HG03354 (cell line): ENCODE measurements at regions not wholly inside any gene's neighbourhood (a gene's known extent, or its start where the extent isn't known, plus 50 kb on each side); places are given as distances from the start of the nearest gene placed in this dataset.
"Not testable (repeated sequence)": the region's sequence is repeated elsewhere in the genome, so short reads cannot be mapped to it uniquely, and the experiment has no call there.

Experiments
- ATAC-seq: cut with Tn5 transposase; IDR thresholded peaks from one replicate; pipeline ENCODE4 v1.9.1; 2021; ENCODE audit warnings: mild to moderate bottlenecking; ENCODE audit not compliant: unreplicated experiment, poor library complexity, severe bottlenecking

DNA sequence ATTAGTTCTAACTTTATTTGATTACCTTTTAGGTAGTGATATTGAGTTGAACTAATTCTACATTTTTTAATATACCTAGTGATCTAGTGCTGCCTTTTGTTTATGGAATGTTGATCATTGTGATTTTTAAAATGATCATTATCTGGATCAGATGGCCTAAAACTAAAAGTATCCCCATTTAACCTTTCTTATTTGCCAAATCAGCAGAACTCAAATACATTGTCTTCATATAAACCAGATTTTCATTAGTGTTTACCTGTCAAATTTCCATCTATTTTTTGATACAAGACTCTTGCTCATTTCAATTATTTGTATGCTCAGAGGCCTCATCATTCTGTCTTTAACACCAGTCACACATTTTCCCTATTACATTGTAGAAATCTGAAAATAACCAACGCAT lies 441.2 kb downstream of the PTPRC start:
- ATAC-seq, result no peak

DNA sequence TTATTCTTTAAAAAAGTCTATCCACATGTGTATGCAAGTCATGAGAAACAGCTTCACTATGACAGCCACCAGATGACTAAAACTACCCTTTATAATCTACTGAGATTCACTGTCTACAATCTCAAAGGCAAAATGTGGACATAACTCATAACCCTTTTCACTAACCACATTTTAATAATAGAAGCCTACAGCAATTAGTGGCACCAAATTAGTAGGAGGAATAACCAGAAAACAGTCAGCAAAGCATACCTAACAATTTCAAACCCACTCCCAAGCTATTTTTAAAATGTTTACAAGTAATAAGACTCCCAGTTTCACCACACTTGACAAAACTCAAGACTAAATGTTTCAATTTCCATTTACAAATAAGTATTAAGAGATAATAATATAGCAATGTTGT lies 442.9 kb downstream of the PTPRC start:
- ATAC-seq, result peak; percentile 71

DNA sequence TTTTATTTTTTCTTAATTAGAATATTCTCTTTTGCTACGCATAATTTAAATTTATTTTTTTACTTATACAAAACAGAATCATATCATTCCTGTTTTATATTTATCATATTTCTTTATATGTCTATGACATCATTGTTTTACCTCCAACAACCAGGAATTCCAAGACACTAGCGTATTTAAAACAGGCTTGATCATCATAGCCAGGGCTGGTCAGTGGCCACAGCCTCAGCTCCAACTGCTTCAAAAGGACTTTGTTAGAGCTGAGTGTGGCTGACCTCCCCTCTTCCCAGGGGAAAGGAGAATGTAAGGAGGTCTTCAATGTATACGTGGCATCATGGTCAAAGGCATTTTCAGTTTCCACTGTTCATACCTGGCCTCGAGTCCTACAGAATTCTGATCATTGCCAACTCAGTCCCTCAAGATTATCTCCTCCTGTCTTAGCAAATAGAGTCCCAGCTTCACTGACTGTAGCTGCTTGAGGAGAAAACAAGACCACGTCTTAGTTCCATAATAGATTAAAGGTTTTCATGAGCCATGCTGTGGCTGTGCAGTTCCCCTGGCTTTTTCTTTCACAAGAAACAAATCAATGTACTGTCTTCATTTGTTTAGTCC lies 444.0 kb downstream of the PTPRC start:
- ATAC-seq, result no peak

DNA sequence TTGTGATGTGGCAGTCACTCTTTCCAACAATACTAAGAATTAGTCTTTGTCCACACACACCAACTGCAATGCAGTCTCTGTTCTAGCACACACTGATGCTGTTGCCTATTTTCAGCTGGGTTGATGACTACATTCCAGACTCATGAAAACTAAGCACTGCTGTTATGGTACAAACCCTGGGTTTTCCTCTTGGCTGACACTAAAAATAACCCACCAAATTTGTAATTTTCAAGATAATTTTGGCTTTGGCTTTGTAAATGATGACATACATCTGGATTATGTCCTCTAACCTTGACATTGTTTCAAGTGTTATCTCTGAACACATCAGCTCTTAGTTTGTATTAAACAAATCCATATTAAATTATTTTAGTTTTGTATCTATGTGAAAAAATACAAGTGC lies 444.8 kb downstream of the PTPRC start:
- ATAC-seq, result no peak

DNA sequence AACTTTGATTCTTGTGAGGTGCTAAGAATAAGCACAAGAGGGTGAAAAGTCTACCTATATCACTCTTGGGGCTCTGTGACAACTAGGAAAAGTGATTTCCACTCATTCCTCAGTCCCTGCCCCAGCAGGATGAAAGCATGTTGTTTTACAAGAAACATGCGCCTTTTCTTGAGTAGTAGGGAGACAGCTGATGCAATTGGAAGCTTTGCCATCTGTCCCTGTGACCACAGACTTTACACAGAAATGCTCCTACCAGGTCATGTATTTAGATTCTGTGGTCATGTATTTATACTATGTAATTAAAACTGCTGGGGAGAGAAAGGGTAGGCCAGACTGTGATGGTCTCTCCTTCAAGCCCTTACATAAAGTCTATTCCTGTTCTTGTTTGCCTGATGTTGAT lies 445.5 kb downstream of the PTPRC start:
- ATAC-seq, result no peak

DNA sequence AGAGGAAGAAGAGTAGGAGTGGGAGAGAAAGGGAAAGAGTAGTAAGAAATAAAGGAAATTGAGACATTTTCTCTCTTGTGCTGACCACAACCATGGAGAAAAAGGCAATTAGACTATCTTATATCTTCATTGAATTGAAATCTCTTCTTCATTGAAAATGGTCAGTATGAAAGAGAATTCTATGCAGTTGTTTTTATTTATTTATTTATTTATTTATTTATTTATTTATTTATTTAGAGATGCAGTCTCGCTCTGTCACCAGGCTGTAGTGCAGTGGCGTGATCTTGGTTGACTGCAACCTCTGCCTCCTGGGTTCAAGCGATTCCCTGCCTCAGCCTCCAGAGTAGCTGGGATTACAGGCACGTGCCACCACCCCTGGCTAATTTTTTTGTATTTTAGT lies 447.1 kb downstream of the PTPRC start:
- no peak for ATAC-seq

DNA sequence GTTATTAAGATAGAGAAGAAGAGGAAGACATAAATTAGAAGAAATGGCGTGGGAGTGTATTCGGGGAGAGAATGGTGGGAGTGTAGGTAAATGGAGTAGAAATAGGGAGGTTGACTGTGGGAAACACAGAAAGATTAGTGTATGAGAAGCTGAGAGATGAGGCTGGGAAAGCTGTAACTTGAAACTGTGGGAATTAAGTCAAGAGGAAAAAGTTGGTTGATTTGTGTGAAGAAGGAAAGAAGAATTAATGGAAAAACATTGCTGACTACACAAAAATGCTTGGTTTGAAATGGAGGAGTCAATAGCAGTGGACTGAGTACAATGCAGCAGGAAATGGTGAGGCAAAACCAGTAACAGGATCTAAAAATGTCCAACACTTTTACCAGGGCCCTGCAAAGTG lies 448.3 kb downstream of the PTPRC start:
- no peak for ATAC-seq

DNA sequence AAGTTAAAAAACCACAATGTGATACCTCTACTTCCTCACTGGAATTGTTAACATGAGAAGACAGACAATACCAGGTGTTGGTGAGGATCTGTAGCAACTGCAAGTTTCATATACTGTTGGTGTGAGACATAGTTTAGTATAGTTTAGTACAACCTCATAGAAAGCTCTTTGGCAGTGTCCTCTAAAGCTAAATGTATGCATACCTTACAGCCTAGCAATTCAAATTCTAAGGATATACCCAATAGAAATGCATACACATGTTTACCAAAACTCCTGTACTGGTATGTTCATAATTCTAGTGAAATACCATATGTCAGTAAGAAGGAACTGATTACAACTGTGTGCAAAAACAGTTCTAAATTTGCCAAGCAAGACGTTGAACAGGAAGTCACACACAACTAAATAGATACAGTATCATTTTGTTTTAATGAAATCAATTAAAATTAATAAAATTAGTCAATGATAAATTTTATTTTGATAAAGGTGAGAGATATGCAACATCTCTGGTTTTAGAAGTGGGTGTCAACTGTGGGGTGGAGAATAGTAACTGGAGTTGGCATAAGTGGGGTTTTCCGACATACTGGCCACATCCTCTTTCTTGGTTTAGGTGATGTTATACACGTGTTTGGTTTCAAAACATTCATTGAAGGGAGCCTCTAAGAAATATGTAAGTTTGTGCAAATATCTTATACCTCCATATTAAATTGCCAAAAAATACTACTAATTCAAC lies 450.7 kb downstream of the PTPRC start:
- peak; percentile 93 for ATAC-seq

DNA sequence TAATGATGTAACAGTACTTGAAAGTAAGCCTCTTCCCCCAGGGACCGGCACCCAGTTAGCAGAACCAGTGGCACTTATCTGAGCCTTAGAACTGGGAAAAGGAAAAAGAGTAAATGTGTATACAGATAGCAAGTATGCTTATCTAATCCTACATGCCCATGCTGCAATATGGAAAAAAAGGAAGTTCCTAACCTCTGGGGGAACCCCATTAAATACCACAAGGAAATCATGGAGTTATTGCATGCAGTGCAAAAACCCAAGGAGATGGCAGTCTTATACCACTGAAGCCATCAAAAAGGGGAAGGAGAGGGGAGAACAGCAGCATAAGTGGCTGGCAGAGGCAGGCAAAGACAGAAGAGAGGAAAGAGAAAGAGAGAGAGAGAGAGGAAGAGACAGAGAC lies 456.8 kb downstream of the PTPRC start:
- ATAC-seq, result not testable (repeated sequence)

DNA sequence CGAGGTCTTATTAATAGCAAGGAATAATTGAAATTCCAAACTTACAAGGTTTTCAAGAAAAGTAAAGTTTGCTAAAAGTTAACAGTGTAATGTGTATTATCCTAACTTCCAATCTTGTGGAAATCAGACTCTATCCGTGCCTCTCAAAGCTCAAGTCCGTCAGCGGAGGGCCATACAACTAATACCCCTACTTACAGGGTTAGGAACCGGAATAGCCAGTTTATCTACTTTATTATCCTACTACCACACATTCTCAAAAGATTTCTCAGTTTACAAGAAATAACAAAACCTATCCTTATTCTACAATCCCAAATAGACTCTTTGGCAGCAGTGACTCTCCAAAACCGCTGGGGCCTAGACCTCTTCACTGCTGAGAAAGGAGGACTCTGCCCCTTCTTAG lies 457.8 kb downstream of the PTPRC start:
- ATAC-seq, result no peak

DNA sequence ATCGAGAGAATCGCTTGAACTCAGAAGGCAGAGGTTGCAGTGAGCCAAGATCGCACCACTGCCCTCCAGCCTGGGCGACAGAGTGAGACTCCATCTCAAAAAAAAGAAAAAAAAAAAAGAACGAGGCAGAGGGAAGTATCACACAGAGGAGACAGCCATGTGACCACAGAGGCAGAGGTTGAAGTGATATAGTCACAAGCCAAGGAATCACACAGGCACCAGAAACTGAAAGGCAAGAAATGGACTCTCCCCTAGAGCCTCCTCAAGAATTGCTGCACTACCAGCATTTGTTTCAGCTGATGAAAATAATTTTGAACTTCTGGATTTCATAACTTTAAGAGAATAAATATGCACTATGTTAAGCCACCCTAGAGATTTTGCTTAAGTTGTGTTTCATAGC lies 459.6 kb downstream of the PTPRC start:
- ATAC-seq, result no peak

DNA sequence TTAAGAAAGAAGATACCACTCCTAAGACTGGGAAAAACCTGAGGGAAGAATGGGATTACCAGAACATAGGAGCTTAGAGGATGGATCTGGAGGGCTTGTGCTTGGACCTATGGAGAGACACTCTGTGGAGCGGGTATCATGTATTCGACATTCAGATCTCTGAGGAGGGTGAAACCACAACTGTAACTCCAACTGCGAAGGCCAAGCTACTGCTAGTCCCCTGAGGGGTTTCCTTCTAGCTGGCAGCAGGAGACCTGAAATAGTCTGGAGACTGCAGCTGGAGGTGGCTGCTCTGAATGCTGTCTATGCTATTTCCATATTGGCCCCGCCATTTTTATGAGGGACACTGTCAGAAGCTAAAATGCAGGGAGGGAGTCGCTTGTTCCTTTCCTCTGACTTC lies 462.3 kb downstream of the PTPRC start:
- ATAC-seq, result no peak

DNA sequence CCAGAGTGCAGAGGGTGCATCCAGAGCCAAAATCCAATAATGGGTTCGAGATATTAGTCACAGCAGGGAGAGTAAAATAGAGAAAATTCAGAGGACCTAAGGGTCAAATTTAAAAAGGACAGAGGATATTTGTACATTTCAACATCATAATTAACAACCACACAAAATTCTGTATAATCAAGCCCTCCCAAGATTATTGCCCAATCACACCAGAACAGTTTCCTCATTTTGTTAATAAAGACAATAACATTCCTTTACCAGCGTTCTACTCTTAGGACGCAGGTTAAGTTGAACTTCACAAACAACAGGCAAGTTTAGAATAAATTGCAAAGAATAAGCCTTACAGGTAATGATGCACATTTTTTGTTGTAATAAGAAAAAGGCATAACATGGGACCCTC lies 462.8 kb downstream of the PTPRC start:
- ATAC-seq, result no peak

DNA sequence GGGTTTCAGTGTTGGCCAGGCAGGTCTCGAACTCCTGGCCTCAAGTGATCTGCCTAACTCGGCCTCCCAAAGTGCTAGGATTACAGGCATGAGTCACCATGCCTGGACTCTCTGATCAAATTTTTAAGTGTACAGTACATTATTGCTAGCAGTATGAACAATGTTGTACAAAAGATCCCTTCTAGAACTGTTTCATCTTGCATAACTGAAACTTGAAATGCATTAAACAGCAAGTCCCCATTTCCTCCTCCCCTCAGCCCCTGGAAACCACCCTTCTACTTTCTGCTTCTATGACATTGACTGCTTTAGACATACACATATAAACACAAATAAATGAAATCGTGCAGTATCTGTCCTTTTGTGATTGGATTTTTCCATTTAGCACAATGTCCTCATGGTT lies 463.4 kb downstream of the PTPRC start:
- ATAC-seq, result no peak

DNA sequence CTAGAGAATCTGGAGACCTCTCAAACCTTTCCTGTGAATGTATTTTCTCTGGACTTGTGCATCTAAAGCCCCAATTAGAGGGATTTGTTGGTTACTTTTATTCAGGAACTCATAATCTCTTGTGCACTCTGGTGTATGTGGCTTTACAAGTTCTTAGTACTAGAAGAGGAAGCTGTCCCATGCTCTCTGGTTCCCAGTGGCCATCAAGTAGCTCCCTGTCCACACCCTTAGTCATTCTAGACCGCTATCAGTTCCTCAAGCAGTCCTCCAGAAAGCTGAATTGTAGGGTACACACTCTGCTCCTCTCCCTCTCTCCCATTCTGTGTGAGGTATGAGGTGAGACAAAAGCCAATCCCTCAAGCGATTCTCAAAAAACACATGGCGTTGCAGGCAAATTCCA lies 470.3 kb downstream of the PTPRC start:
- ATAC-seq, result no peak

DNA sequence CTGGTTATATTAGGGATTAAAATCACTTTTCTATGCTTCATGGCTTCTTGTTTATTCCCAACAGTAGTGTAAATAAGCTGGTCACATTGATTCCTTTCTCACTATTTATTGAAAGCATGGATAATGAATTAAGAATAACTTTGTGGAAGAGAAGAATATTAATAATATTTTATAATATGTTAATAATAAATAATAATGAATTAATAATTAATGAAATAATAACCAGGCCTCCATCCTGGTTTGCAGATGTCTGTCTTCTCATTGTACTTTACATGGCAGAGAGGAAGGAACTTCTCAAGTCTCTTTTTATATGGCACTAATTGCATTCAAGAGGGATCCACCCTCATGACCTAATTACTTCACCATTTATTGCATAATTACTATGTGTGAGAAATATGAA lies 473.5 kb downstream of the PTPRC start:
- no peak for ATAC-seq

DNA sequence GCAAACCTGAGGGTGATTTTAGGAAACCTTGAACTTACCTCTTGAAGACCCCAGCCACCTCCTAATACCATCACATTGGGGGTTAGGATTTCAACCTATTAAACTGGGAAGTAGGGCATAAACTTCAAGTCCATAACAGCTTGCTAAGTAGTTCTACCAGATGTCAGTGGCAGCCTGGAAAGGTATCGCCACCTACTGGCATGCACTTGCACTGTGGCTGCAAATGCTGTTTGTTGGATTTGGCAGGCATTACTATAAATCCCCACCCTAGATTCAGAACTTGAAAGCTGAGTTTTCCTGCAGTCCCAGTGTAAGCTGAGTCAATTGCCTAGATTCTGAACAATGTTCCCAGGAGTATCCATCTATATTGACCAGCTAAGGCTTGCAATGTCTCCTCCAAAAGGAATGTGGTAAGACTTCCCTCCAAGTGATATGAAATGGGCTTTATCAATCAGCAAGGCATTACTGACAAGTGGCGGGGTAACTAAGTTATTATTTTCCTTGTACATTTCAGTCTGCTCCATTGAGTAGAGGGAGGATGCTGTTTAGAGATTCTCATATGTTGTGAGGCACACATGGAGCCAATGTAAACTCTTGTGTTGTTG lies 474.5 kb downstream of the PTPRC start:
- peak; percentile 71 for ATAC-seq

DNA sequence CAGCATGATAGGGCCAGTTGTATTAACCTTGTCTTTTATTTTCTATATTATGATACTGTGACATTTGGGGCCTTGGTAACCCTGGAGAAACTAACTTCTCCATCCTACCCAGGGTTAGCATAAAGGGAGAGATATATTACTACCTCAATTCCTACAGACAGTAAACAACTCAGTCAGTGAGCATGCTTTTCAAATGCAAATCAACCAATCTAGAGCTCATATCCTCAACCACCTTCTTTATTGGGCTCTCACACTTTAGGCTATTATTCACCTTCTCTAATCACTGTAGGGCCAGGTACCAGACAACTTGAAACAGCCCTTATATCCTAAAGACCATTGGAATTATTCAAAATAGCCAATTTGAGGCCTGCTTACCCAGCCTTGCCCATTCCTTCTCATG lies 477.6 kb downstream of the PTPRC start:
- no peak for ATAC-seq

DNA sequence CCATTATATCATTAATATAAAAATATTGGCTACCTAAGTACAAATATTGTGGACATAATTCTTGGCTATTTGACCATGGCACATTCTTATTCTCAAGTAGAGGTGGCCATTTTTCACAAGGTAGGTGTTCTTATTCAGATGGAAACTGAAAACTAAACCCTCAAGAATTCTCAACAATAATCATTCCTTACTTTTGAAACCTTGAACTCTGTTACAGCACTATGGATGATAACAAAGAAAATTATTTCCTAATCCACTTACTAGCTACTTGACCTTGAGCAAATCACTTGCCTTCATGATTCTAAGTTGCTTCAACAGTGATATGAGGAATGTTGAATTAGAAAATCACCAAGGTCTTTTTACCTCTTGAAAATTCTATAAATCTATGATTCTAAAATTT lies 482.2 kb downstream of the PTPRC start:
- no peak for ATAC-seq

DNA sequence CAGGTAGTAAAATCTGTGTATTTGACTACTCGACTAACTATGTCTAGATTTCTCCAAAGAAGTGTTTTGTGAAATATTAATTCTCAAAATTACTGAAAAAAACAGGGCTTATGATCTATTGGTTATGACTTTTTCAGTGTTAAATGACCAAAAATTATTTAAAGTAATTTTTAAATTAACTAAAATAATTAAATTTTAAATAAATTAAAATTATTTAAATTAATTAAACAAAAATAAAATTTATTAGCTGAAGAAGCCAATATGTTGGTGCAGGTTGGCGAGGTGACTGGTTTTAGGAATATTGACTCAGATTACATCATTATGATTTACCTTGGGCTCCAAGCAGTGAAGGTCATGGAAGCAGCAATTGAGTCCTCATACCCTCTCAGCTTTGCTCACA lies 483.2 kb downstream of the PTPRC start:
- no peak for ATAC-seq

DNA sequence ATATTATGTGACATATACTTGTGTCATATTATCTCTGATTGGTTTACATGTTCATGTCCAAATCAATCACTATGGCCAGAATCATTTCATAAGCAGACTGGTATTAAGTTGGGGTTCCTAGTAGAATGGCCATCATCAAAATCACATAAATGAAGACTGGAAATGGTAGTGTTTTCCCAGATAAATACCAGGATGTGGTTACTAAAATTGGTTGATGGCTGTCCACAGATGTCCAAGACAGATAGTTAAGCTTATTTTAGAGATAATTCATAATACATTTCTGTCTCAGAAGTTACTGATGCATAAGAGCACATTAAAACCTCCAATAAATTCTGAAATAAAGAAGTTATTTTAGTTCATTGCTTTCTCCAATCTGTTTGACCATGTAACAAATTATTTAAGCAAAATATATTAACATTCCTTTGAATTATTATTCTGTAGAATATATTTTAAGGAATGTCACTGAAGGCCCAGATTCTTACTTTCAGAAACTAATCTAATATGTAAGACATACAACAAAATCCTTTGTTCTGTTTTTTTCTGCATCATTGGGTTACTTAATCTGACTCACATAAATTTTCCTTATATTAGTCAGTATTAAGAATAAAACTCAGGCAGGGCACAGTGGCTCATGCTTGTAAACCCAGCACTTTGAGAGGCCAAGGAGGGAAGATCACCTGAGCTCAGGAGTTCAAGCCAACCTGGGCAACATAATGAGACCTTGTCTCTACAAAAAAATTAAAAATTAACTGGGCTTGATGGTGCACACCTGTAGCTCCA lies 483.9 kb downstream of the PTPRC start:
- no peak for ATAC-seq
